BE2C (cell line): ENCODE measurements at regions not wholly inside any gene's neighbourhood (a gene's known extent, or its start where the extent isn't known, plus 50 kb on each side); places are given as distances from the start of the nearest gene placed in this dataset.
"Not testable (repeated sequence)": the region's sequence is repeated elsewhere in the genome, so short reads cannot be mapped to it uniquely, and the experiment has no call there.

Experiments
- DNase-seq: peaks from one replicate; pipeline ENCODE4 v3.0.0-alpha.2; 2020
- H3K27me3 ChIP-seq: fragments of 250-450 bp; sonication (Bioruptor Pico); 2 replicates; pipeline ENCODE4 v1.5.1; 2020; ENCODE audit warnings: mild to moderate bottlenecking
- H3K36me3 ChIP-seq: fragments of 250-450 bp; sonication (Bioruptor Pico); 2 replicates; pipeline ENCODE4 v1.5.1; 2020; ENCODE audit warnings: mild to moderate bottlenecking
- H3K4me1 ChIP-seq: fragments of 250-450 bp; sonication (Bioruptor Pico); 2 replicates; pipeline ENCODE4 v1.5.1; 2020
- H3K4me3 ChIP-seq: 2 replicates; pipeline ENCODE4 v1.5.1; 2011; ENCODE audit warnings: low read depth, low read length
- H3K9me3 ChIP-seq: fragments of 250-450 bp; sonication (Bioruptor Pico); 2 replicates; pipeline ENCODE4 v1.5.1; 2020
- CTCF ChIP-seq: IDR thresholded peaks from 2 replicates; pipeline ENCODE4 v1.5.1; 2012; ENCODE audit warnings: mild to moderate bottlenecking, low read depth, low read length

DNA sequence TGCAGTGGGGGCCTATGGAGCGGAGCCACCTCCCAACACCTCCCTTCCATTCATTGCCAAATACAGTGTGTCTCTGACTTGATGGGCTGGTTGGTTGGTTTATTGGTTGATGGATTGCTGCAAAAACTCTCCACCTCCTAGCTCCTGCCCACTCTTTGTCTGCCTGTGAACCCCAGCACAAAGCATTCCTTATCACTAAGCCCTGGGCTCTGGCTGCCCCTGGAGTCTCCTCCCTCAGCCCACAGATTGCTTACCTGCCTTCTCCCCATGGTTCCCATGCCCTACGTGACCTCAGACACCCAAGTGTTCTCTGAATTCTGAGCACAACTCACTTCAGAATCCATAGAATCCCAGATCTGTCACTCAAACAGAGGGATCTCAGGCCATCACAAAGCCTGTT, 139.1 kb upstream of the TPM1 start:
- no peak for DNase-seq
- no peak for TF ChIP-seq CTCF
- H3K4me3 ChIP-seq, result no peak overlapping the region
- H3K9me3 ChIP-seq, result no peaks in the 10 kb centered on the region
- H3K36me3 ChIP-seq, result no peaks in the 10 kb centered on the region
- peaks cover 3% of the 10 kb centered on the region for H3K4me1 ChIP-seq
- no peaks in the 10 kb centered on the region for H3K27me3 ChIP-seq

- no peaks in the 10 kb centered on the region for H3K27me3 ChIP-seq
- DNase-seq, result no peak
- no peaks in the 10 kb centered on the region; the same call in 1 of the 2 replicates for H3K4me1 ChIP-seq
- H3K36me3 ChIP-seq, result no peaks in the 10 kb centered on the region
- H3K9me3 ChIP-seq, result no peaks in the 10 kb centered on the region
- no peak for TF ChIP-seq CTCF
- H3K4me3 ChIP-seq, result no peak overlapping the region
Measured at GRCh38 chr15:62904041-62904910, 138.3 kb upstream of the TPM1 start.

GRCh38 chr15:62906627-62907026, 135.9 kb upstream of the TPM1 start:
- H3K4me3 ChIP-seq, result no peak overlapping the region
- H3K4me1 ChIP-seq, result no peaks in the 10 kb centered on the region; the same call in 1 of the 2 replicates
- no peak for DNase-seq
- no peaks in the 10 kb centered on the region for H3K27me3 ChIP-seq
- no peaks in the 10 kb centered on the region for H3K9me3 ChIP-seq
- no peak for TF ChIP-seq CTCF
- H3K36me3 ChIP-seq, result no peaks in the 10 kb centered on the region

DNA sequence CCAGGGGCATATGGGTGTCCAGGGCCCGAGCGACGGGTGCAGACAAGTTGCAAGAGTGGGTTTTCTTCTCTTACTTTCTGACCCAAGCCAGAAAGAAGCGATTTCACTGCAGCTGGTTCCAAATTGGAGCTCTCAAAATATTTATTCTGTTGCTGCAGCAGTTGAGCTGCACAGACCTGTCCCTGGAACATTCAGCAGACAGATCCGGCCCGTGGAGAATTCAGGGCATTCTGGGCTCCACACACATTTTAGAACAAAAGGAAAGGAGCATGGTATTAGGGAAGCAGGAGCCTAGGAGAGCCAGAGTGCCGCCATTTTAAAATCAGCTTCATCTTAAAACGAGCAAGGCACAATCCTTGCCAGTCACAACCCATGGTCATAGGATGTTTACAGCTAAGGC, 135.3 kb upstream of the TPM1 start:
- no peaks in the 10 kb centered on the region for H3K4me1 ChIP-seq
- DNase-seq, result no peak
- H3K27me3 ChIP-seq, result no peaks in the 10 kb centered on the region
- no peaks in the 10 kb centered on the region for H3K36me3 ChIP-seq
- no peaks in the 10 kb centered on the region for H3K9me3 ChIP-seq
- no peak for TF ChIP-seq CTCF
- no peak overlapping the region for H3K4me3 ChIP-seq

DNA sequence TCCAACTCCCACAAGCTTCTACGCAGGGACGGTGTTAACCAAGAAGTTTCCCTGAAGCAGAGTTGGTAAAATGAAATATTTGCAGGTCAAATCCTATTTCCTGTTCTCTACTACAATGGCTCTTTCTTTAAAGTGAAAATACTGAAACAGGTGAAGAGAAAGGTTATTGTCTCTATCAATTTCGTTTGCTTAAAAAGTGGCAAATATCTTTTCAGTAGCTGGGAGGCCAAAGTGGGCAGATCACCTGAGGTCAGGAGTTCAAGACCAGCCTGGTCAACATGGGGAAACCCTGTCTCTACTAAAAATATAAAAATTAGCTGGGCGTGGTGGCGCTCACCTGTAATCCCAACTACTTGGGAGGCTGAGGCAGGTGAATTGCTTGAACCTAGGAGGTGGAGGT, 134.2 kb upstream of the TPM1 start:
- not testable (repeated sequence) for H3K9me3 ChIP-seq, DNase-seq, H3K4me3 ChIP-seq, H3K27me3 ChIP-seq, H3K36me3 ChIP-seq, H3K4me1 ChIP-seq

- no peak for TF ChIP-seq CTCF
- no peaks in the 10 kb centered on the region for H3K27me3 ChIP-seq
Measured at GRCh38 chr15:62909257-62909656, 133.3 kb upstream of the TPM1 start.

More at GRCh38 chr15:62909257-62909656, 133.3 kb upstream of the TPM1 start:
- no peak for DNase-seq
- Histone ChIP-seq H3K9me3 (no peaks in the 10 kb centered on the region), H3K4me3 (no peak overlapping the region), H3K36me3 (no peaks in the 10 kb centered on the region), H3K4me1 (peaks cover 5% of the 10 kb centered on the region; the same call in 1 of the 2 replicates)
